ENCODE measurements at regions not wholly inside any gene's neighbourhood (a gene's known extent, or its start where the extent isn't known, plus 50 kb on each side); places are given as distances from the start of the nearest gene placed in this dataset.
"Not testable (repeated sequence)": the region's sequence is repeated elsewhere in the genome, so short reads cannot be mapped to it uniquely, and the experiment has no call there.

DNA sequence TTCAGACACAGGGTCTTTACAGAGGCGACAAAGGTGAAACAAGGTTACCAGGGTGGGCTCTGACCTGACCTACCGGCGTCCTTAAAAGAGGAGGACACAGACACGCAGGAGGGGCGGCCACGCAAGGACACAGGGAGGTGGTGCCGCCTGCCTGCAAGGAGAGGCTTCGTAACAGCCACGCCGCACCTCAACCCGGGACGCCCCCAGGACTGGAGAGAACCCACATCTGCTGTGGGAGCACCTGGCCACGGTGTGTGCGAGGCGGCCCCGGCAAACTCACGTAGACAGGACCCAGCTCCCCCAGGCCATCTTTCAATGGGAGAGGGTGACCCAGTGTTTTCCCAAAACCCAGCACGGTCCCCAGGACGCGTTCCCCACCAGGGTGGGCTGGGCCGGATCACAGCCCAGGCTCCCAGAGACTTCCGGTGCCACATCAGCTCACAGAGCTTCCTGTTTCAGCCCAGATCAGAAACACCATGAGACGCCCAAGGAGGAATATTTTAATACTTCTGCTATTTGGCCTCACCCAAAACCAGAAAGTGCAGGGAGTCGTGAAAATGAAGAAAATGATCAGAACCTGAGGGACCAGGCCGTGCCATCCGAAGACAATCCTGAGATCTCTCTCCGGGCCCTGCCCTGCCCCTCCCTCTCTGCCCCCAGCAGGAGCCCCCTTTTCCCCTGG, 5417.4 kb upstream of the TPTE start:
- not testable (repeated sequence) for DNase-seq (ENCODE audit: low spot score)

DNA sequence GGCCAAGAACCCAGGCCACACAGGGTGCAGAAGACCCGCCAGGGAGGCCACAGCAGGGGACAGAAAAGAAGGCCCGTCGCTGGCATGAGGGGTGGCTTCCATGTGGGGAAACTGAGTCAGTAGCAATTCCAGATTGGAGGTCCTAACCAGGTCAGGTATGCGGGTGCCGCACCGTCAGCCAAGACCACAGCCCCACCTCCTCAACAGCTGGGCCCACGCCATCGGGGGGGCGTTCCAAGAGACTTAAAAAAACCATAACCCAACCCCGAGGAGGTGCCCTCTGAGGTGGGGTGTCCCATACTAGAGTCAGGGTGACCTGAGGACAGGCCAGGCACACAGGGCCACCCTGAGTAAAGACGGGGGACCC, 5416.8 kb upstream of the TPTE start:
- DNase-seq (ENCODE audit: low spot score): not testable (repeated sequence)

DNA sequence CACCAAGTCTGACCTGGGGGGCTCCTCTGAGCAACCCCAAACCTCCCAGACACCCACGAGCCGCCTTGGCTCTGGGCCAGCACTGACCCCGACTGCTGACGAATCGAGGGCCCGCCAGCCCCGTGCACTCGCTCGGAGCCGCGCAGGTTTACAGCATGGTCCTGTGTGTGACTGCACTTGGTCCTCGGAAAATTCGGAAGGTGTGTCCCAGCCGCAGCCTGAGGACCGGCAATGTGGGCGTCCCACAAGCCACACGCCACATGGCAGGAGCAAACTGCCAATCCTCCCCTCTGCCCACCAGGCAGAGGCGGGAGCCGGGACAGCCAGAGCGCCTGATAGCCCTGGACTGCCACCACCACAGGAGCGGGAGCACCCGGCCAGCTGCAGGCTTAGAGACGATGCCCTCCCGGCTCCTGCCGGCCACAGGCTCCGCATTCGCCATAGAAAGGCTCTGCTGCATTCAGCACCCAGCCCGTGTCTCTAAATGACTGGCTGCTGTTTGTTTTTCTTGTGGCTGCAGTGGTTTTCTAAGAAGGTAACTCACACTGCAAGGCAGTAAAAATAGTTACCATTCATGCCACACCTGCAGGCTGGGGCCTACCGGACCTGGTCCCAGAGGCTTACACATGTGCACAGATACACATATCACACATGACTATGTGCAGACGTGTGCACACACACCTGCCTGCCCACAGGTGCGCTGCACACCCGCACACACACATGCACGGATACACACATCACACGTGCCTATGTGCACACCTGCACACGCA, 5415.3 kb upstream of the TPTE start:
- not testable (repeated sequence) for DNase-seq (ENCODE audit: low spot score)

DNA sequence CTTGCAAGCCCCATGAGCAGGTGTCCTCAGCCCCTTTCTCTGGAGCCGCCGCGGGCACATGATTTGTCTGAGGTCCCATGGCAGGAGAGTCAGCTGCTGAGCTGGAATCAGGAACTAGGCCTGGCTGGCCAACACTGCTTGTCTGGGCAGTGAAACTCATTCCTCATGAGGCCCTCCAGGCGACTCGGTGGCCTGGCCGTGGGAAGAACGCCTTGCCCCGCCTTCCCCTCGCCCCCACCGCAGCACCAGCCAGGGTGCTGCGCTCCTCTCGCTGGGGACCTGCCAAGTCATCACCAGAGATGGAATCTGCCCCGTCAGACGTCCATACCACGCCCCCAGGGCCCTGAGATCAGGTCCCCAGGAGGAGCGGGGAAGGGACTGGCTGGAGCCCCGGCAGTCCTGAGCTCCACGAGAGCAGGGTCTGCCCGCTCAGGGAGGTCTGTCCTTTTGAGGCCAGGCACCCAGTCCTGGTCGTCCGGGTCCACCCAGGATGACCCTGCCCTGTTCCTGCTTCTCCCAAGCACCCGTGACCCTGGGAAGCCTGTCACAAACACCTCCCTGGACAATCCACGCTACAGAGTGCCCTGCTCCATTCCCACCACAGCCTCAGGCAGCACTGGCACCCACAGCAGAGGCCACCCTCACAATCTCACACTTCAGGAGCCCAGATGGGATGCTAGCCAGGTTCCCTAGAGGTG, 5414.5 kb upstream of the TPTE start:
- DNase-seq (ENCODE audit: low spot score): not testable (repeated sequence)

DNA sequence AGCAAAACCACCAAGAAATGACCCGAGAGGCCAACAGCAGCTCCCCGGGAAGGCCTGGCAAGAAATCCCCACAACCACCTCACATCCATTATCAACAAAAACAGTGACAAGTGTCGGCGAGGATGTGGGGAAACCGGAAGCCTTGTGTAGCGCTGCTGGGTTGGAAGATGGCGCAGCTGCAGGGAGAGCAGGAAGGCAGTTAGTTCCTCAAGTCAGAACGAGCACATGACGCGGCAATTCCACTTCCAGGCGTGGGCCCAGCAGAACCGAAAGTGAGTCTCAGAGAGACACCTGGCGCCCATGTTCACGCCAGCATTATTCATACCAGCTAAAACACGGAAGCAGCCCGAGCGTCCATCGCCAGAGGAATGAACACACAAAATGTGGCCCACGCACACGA, 5413.7 kb upstream of the TPTE start:
- not testable (repeated sequence) for DNase-seq (ENCODE audit: low spot score)

DNA sequence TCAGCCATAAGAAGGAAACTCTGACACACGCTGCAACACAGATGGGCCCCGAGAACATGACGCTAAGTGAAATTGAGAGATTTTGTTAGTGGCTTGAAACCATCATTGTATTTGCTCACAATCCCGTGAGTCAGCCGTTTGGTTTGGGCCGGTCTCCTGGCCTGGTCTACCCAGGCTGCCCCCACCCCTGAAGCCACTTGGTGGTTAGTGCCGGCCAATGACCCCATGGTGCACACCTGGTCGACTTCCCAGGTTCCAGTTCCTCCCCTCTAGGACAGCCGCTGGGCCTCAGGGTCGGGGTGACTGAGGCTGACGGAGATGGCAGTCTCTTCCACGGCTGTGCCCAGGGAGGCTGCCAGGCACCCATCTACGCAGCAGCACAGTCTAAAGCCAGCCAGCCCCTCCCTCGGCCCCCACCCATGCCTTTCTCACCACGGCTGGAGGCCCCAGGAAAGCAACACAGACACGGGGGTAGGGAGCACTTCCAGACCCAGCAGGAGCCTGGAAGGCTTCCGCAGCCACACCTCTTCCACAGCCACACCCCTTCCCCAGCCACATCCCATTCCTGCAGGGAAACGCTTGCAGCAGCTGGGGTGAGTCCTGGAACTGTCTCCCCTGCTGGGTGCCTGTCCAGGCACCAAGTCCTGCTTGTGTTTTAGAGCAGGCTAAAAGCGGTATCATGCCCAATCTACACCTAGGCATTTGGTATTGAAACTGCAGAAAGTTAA, 5413.2 kb upstream of the TPTE start:
- DNase-seq (ENCODE audit: low spot score): not testable (repeated sequence)

DNA sequence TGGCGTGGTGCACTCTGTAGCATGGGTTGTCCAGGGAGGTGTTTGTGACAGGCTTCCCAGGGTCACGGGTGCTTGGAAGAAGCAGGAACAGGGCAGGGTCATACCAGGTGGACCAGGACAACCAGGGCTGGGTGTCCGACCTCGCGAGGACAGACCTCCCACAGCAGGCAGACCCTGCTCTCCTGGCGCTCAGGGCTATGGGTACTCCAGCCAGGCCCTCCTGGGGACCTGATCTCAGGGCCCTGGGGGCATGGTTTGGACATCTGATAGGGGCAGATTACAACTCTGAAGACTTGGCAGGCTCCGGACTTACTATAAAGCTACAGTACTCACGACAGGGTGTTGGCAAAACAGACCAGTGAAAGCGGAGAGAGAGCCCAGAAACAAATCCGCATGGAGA, 5410.2 kb upstream of the TPTE start:
- DNase-seq (ENCODE audit: low spot score): not testable (repeated sequence)

DNA sequence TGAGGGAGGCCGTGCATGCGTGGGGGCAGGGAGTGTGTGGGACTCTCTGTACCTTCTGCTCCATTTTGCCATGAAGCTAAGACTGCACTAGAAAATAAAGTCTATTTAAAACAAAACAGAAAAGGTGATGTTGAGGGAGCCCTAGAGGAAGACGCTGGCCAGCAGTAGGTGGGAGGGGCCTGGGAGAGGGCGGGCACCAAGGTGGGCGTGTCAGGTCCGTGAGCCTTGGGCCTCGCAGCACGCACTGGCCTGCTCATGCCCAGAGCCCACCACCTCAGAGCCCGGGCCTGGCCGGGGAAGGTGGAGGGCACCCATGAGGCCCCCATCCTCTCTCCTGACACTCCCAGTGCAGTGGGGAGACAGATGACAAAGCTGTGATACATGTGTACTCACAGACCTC, 5408.3 kb upstream of the TPTE start:
- DNase-seq (ENCODE audit: low spot score): not testable (repeated sequence)

DNA sequence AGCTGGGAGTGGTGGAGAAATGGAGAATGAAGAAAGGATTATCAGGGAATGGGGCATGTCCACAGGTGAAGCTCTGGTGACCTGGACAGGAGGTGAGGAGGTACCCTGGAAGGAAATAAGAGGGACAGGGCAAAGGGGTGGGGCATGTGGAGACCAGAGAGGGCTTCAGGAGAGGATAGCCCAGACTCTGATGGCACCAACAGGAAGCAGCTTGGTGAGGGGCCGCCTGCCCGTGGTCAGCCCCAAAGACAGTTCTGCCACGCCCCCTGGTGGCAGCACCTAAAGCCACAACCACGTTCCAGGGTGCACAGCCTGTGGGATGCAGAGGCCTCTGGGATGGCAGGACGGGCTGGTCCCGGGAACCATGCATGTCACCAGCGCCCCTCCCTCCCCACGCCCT, 5406.9 kb upstream of the TPTE start:
- not testable (repeated sequence) for DNase-seq (ENCODE audit: low spot score)

DNA sequence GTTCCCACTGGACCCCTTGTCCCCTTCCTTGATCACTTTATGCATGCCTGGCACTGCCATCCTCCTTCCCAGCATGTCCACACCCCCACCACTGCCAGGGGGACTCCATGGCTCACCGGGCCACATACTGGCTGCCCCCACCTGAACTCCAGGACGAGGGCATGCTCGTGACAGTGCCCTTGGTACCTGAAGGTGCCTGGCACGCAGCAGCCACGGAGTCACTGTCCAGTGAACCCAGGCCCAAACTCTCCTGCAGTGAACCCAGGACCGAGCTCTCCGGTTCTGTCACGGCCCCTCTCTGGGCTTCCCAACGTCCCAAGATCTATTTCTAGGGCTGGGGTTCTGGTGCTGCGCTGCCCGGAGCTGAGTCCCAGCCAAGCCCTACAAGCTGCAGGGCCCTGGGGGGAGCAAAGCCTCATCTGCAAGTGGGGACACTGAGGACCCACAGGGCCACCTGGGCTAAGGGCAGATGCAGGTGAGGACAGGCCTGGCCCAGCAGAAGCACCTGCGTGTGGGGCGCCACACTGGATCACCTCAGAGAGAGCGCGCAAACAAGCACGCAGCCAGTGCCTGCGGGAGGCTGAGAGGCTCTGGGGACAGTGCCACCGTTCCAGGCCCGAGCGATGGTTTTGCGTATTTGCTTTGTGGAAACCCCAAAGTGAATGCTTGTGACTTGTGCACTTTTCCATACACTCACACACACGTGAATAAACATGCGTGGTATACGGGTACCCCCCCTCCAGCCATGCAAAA, 5406.3 kb upstream of the TPTE start:
- not testable (repeated sequence) for DNase-seq (ENCODE audit: low spot score)

DNA sequence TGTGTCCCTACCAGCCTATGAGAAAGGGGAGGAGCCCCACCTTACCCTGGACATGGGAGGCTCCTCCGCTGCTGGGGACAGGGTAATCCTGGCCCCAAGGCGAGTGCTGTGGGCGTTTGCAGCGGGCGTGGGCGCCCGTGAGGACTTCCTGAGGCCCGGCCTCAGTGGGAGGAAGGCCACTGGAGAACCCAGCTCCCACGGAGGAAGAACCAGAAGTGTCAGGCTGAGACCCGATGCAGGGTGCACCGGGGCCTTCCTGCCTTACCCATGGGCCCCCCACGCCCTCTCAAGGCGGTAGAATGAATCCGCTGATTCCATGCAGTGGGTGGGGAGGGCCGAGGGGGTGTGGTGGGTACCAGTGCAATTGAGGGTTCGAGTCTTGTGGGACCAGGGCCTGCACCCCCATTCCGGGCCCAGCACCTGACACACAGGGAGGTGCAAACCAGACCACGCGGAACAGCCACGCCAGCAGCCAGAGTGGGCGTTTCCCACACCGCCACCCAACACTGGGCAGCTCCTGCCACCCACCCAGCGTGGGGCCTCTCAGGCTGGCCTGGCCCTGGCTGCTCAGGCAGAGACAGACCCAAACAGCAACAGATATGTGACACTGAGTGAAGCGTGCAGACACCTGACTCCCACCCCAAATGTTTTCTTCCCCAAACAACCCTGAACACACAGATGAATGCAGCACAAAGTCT, 5405.6 kb upstream of the TPTE start:
- not testable (repeated sequence) for DNase-seq (ENCODE audit: low spot score)

DNA sequence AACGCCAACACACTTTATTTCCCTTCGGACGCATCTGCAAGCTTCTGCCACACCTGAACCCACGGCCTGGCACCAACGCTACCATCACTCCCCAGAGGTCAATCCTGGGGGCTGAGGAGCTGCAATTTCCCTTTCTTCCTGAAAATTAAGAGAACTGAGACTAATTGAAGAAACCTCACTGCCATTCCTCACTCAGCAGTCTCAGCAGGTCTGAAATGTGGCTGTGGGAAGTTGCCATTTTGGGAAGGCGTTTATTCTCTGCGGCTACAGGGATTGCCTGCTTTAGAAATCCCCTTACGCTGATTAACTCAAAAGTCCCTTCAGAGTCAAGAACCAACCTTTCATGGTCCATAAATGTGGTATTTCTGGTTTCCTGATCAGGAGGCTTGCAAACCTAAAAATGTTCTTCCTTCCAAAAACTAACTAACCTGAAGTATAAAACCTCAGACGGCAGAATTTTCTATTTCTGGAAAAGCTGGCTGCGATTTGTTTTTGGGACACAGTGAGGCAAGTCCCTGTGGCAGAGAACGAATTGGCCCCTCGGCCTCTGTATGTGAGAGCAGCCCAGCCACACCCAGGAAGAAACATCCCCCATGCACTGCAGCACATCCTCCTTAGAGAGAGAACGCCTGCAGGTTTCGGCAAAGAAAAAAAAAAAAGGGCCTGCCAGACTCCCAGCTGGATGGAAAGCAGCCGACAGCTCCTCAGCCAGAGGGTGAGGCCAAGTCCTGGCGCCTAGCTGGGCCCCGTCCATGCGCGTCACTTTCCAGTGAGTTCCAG, 5404.8 kb upstream of the TPTE start:
- not testable (repeated sequence) for DNase-seq (ENCODE audit: low spot score)

DNA sequence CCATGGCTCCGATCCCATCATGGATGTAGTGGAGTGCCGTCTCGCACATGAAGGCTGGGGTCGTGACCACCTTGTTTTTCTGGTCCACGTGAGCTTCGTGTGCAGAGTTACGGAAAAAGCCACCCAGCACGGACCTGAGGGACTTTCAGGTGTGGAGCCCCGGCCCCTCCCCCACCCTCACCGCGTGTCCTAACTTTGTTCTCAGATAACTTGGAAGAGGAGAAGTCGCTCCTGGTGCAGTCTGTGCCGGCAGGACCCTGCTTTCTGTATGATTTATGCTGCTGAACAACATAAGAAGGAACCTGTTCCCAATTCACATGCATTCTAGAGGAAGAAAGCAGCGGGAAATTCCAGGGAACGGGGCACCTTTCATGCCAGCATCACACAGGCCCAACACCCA, 5404.2 kb upstream of the TPTE start:
- not testable (repeated sequence) for DNase-seq (ENCODE audit: low spot score)

DNA sequence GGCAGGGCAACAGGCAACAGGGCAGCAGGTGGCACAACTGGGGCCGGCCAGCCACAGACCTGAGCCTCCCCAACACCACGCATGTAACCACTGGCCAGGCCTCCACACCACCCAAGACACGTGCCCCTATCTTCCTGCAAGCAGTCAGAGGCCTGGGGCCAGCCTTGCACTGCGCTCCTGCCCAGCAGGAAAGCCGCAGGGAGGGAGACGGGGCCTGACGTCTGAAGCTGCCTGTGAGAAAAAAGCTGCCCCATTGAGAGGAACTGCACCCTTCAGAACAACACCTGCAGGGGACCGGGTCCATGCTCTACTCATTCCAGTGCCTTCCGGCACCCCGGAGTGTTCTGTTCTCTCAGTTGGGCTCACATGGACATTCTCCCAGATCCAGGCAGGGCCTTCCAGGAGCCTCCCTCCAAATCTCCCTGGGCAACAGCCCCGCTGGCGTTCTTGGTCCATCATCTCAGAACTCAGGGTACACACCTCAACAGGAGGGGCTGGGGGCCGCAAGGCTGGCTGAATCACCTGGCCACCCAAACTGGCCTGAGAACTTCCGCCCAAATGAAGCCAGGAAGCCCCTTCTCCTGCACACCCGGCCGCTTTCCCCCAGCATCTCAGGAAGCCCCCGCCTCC, 5403.6 kb upstream of the TPTE start:
- not testable (repeated sequence) for DNase-seq (ENCODE audit: low spot score)

DNA sequence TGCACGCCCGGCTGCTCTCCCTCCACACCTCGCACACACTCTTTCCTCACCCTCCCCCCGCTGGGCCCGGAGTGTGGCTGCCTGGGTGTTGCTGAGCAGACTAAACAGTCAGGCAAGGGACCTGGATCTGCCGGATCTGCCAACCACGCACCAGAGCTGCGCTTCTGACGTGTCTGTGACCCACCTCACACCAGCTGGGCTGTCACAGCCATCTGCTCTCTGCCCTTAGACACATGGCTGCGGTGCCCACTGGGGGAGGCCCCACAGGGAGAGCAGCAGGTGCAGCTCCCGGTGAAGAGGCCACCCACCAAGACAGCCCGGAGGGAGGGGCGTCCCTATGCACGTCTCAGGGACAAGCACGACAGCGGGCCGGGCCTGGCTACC, 5403.1 kb upstream of the TPTE start:
- DNase-seq (ENCODE audit: low spot score): not testable (repeated sequence)

DNA sequence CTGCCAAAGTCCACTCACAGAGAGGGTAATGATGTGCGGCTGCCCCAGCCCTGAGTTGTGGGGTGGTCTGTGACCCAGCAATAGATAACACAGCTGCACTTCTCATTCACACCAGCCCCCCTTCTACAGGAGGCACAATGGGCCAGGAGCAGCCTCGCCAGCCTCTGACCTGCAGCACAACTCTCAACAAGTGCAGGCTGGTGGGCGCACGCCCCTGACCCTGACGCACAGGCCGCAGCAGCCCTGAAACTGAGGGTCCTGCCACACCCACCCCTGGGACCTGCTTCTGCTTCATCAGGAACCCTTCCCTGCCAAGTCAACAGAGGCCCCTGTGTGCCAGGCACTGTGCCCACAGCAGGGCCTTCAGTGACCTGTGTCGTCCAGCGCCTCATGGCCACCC, 5402.2 kb upstream of the TPTE start:
- not testable (repeated sequence) for DNase-seq (ENCODE audit: low spot score)

DNA sequence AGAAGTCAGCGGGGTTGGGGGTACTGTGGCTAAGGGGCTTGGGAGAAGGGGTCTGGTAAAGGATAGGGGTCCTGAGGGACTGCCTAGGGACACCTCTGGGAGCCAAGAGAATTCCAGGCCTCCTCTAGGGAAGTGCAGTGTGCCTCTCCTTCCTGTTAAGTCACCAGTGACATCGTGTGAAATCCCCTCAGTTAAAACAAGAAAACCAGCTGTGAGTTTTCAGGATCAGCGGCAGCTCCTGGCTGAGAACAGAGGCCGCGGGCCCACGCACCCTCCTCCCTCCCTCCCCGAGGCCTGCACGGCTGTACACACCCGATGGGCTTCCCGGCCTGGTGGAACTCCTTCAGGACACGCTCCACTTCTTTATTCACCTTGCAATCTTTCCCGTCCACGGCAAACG, 5400.0 kb upstream of the TPTE start:
- DNase-seq (ENCODE audit: low spot score): not testable (repeated sequence)

DNA sequence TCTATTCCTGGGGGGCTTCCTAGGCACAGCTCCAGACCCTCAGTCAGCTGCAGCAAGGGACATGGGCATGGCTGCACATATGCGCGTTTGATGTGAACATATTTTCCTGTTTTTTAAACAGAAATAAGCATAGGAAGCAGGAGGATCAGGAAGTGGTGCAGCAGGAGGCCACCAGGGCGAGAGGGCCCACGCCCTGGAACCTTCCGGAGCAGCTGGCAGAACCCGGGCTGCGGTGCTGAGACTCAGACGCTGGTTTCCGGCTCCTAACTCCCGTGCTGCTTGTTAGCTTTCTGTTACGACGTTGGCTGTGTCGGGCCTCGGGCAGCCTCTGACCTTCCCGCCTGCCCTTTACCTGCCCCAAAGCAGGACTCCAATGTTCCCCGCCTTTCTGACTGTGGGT, 5399.5 kb upstream of the TPTE start:
- not testable (repeated sequence) for DNase-seq (ENCODE audit: low spot score)

DNA sequence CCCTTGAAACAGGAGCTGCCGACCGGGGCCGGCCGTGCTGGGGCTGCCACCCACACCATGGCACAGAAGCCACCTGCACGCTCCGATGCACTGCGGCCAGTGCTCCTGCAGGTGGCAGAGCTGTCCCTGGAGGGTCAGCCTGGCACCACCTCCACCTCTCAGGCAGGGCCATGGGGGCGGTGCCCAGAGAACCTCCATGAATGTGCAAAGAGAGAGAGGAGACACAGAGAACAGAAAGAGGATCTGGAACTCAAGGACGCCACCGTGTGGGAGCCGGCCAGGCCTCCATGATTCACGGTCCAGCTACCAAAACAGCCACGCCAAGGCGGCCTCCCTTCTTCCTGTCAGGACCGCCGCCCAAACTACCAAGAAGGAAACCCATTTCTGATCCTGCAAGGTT, 5397.7 kb upstream of the TPTE start:
- DNase-seq (ENCODE audit: low spot score): not testable (repeated sequence)

DNA sequence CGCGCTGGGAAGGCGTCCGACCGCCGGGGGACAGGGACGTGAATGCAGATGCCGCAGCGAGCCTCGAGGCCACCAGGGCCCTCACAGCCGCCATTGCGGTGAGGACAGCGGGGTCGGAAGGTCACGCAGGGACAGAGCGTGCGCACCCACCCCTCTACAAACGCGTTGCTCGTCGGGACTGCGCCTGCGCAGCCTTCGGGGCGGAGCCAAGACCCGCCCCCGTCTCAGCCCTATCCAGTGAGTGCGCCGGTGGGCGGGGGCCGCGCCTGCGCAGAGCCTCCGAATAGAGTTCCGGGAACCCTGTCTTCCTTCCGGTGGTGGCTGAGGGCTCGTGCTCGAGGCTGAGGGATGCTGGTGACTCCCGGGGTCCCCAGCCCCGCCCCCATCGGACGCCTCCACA, 5393.1 kb upstream of the TPTE start:
- DNase-seq (ENCODE audit: low spot score): peak; percentile 82
